MM.1S (cell line): ENCODE measurements at regions not wholly inside any gene's neighbourhood (a gene's known extent, or its start where the extent isn't known, plus 50 kb on each side); places are given as distances from the start of the nearest gene placed in this dataset.

Experiments used
- EZH2 ChIP-seq: fragments of 300-600 bp; sonication (generic); optimal IDR thresholded peaks from 2 replicates; pipeline ENCODE3; 2017; ENCODE audit warnings: low read depth, mild to moderate bottlenecking, antibody characterized with exemption, low read length, mixed read lengths
- EZH2phosphoT487 ChIP-seq: fragments of 300-600 bp; sonication (generic); IDR thresholded peaks from 2 replicates; pipeline ENCODE4 v1.6.1; 2018; ENCODE audit warnings: antibody characterized with exemption, low read length
- TF ChIP-seq, protein P1 (sequence below): fragments of 300-600 bp; sonication (generic); IDR thresholded peaks from 2 replicates; pipeline ENCODE4 v1.5.1; 2016; ENCODE audit warnings: antibody characterized with exemption, low read length, mixed read lengths

GRCh38 chr11:127804747-127805400 is 782.5 kb downstream of the ETS1 start:
- TF ChIP-seq, protein P1, sequence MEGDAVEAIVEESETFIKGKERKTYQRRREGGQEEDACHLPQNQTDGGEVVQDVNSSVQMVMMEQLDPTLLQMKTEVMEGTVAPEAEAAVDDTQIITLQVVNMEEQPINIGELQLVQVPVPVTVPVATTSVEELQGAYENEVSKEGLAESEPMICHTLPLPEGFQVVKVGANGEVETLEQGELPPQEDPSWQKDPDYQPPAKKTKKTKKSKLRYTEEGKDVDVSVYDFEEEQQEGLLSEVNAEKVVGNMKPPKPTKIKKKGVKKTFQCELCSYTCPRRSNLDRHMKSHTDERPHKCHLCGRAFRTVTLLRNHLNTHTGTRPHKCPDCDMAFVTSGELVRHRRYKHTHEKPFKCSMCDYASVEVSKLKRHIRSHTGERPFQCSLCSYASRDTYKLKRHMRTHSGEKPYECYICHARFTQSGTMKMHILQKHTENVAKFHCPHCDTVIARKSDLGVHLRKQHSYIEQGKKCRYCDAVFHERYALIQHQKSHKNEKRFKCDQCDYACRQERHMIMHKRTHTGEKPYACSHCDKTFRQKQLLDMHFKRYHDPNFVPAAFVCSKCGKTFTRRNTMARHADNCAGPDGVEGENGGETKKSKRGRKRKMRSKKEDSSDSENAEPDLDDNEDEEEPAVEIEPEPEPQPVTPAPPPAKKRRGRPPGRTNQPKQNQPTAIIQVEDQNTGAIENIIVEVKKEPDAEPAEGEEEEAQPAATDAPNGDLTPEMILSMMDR, result no peak
- TF ChIP-seq EZH2phosphoT487 (no peak), EZH2 (no peak)
